Osteocyte (in vitro differentiated cells): ENCODE measurements at regions not wholly inside any gene's neighbourhood (a gene's known extent, or its start where the extent isn't known, plus 50 kb on each side); places are given as distances from the start of the nearest gene placed in this dataset.

Experiments
- DNase-seq: peaks from one replicate; pipeline ENCODE4 v3.0.0; 2021; ENCODE audit warnings: mixed read lengths; ENCODE audit not compliant: unreplicated experiment; ENCODE audit errors: extremely low spot score
- H3K27ac Mint-ChIP-seq: one replicate; pipeline ENCODE4 v1.8.0; 2021; ENCODE audit warnings: mild to moderate bottlenecking, mixed read lengths; ENCODE audit not compliant: unreplicated experiment
- H3K27me3 Mint-ChIP-seq: one replicate; pipeline ENCODE4 v1.8.0; 2021; ENCODE audit warnings: mixed read lengths; ENCODE audit not compliant: unreplicated experiment
- H3K36me3 Mint-ChIP-seq: one replicate; pipeline ENCODE4 v1.8.0; 2021; ENCODE audit warnings: mixed read lengths; ENCODE audit not compliant: unreplicated experiment
- H3K4me1 Mint-ChIP-seq: one replicate; pipeline ENCODE4 v1.8.0; 2021; ENCODE audit warnings: mixed read lengths; ENCODE audit not compliant: unreplicated experiment
- H3K4me3 Mint-ChIP-seq: one replicate; pipeline ENCODE4 v1.8.0; 2021; ENCODE audit warnings: mild to moderate bottlenecking, moderate library complexity, mixed read lengths; ENCODE audit not compliant: unreplicated experiment
- H3K9me3 Mint-ChIP-seq: one replicate; pipeline ENCODE4 v1.8.0; 2021; ENCODE audit warnings: mixed read lengths; ENCODE audit not compliant: unreplicated experiment
- CTCF ChIP-seq: fragments of 200-600 bp; sonication (generic); IDR thresholded peaks from 2 replicates; pipeline ENCODE4 v1.5.0; 2021; ENCODE audit warnings: antibody characterized with exemption, mild to moderate bottlenecking, moderate library complexity

DNA sequence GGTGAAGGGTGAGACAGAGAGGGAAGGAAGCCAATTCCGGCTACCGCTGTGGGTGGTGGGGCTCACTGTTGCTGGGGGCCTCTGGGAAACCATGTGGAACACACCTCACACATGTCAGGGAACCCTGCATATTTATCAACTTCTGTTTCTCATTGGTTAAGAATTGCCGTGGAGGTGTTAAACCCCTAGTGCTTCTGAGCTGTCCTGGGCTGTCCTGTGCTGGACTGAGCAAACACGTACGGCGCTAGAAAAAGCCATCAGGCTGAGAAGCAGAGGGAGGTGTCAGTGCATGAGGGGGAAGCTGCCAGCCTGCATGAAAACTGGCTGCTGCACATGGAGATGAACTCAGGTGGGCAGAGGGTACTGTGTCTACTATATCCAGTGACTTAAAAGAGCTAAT is 103.9 kb upstream of the JAG1 start:
- no peak for TF ChIP-seq CTCF
- Mint-ChIP-seq H3K9me3 (no peaks in the 10 kb centered on the region), H3K4me1 (no peaks in the 10 kb centered on the region), H3K27me3 (peaks cover 3% of the 10 kb centered on the region), H3K27ac (no peak overlapping the region), H3K4me3 (no peak overlapping the region), H3K36me3 (peaks cover 2% of the 10 kb centered on the region)
- no peak for DNase-seq

DNA sequence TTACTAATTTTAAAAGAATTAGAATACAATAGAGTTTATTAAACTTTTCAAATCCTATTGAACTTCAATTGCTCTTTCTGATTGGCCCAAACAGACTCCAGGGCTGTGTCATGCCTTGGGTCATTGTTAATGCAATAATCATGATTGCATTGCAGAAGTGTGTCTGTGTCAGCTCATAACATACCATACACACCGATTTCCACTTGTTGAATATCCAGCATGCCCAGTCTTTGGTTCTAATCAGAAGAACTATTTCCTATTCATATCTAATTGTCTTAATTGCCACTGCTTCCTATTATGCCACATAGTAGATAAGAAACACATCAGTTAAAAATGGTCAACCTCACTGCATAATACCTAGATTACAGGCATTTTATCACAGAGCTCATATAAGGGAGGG is 106.1 kb upstream of the JAG1 start:
- Mint-ChIP-seq H3K9me3 (no peaks in the 10 kb centered on the region), H3K27ac (no peak overlapping the region), H3K36me3 (peaks cover 1% of the 10 kb centered on the region), H3K4me3 (no peak overlapping the region), H3K27me3 (peaks cover 3% of the 10 kb centered on the region), H3K4me1 (no peaks in the 10 kb centered on the region)
- no peak for TF ChIP-seq CTCF
- DNase-seq, result no peak

GRCh38 chr20:10780901-10781300 is 107.1 kb upstream of the JAG1 start:
- Mint-ChIP-seq H3K4me1 (no peaks in the 10 kb centered on the region), H3K9me3 (no peaks in the 10 kb centered on the region), H3K27me3 (peaks cover 3% of the 10 kb centered on the region), H3K4me3 (no peak overlapping the region), H3K27ac (no peak overlapping the region), H3K36me3 (no peaks in the 10 kb centered on the region)
- no peak for TF ChIP-seq CTCF
- DNase-seq, result no peak

- DNase-seq, result no peak
- H3K36me3 Mint-ChIP-seq, result no peaks in the 10 kb centered on the region
- no peak for TF ChIP-seq CTCF
- no peak overlapping the region for H3K27ac Mint-ChIP-seq
- H3K4me1 Mint-ChIP-seq, result no peaks in the 10 kb centered on the region
- no peak overlapping the region for H3K4me3 Mint-ChIP-seq
- H3K9me3 Mint-ChIP-seq, result no peaks in the 10 kb centered on the region
- peaks cover 3% of the 10 kb centered on the region for H3K27me3 Mint-ChIP-seq
Measured at GRCh38 chr20:10781526-10781925, 107.7 kb upstream of the JAG1 start.

DNA sequence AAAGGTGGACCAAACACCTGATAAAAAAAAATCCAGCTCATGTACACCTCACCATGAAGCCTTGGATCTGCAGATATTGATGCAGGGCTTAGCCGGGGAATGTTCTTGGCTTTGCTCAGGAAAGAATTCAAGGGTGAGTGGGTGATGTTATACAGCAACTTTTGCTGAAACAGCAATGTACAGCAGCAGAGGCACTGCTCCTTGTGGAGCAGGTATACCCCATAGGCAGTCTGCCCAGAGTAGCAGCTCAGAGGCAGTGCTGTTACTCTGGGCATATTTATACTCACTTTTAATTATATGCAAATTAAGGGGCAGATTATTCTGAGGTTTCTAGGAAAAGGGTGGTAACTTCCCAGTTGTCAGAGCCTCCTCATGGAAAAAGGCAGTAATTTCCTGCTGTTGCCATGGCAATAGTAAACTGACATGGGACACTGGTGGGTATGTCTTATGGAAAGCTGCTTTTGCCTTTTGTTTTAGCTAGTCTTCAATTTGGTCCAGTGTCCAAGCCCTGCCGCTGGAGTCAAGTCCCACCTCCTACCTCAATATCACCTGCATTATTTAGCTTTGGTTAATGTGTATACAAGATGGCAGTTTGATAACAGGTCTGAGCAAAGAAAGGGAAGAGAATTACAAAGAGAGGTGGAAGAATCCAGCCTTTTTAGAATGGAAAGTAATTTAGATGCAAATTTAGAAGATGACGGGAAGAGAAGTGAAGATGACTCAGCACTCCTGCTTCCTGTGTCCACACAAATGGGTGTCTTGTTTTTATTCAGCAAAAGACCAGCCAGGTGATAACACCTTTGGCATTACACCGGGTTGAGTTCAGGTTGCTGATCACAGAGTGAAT is 110.1 kb upstream of the JAG1 start:
- H3K27ac Mint-ChIP-seq, result no peak overlapping the region
- H3K27me3 Mint-ChIP-seq, result no peaks in the 10 kb centered on the region
- no peak for TF ChIP-seq CTCF
- no peak overlapping the region for H3K4me3 Mint-ChIP-seq
- H3K4me1 Mint-ChIP-seq, result no peaks in the 10 kb centered on the region
- no peak for DNase-seq
- H3K9me3 Mint-ChIP-seq, result peaks cover 3% of the 10 kb centered on the region
- no peaks in the 10 kb centered on the region for H3K36me3 Mint-ChIP-seq
